ENCODE measurements at regions not wholly inside any gene's neighbourhood (a gene's known extent, or its start where the extent isn't known, plus 50 kb on each side); places are given as distances from the start of the nearest gene placed in this dataset.

DNA sequence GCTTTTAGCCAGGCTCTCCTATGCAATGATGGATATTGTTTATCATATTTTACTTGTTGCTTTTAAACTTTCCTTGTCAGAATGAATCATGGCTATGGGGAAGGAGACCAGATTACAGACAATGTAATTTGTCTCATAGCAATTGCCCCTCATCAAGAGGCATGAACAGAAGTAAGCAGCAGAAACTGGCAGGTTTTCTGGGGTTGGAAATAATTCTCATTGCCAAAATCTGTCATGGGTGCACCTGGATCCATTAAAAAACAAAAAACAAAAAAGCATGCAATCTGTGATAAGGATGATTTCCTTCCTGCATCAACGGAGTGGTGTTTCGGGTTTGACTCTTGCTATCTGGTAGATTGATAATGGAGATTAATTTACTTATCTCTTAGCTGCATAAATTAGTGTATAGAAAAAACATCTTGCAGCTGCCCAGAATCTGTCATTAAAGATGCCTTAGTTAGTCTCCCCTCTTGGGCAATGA is 419.6 kb downstream of the SOX11 start:
- Mint-ChIP-seq H3K36me3 (peaks cover 68% of the 10 kb centered on the region), H3K9me3 (peaks cover 92% of the 10 kb centered on the region), H3K4me1 (no peaks in the 10 kb centered on the region), H3K4me3 (no peak overlapping the region), H3K27ac (no peak overlapping the region), H3K27me3 (ENCODE audit: low read depth) (peaks cover 20% of the 10 kb centered on the region)
- no peak for ATAC-seq
- DNase-seq (ENCODE audit: low spot score): no peak
- ChIA-PET POLR2A (no interaction called here), CTCF (no interaction called here)
- TF ChIP-seq NFE2L1 (CRISPR knock-in tag; IDR thresholded peaks at IDR 0.05): no peak
- no peak for TF ChIP-seq JUN (CRISPR knock-in tag; IDR thresholded peaks at IDR 0.05)
- TF ChIP-seq, protein P1, sequence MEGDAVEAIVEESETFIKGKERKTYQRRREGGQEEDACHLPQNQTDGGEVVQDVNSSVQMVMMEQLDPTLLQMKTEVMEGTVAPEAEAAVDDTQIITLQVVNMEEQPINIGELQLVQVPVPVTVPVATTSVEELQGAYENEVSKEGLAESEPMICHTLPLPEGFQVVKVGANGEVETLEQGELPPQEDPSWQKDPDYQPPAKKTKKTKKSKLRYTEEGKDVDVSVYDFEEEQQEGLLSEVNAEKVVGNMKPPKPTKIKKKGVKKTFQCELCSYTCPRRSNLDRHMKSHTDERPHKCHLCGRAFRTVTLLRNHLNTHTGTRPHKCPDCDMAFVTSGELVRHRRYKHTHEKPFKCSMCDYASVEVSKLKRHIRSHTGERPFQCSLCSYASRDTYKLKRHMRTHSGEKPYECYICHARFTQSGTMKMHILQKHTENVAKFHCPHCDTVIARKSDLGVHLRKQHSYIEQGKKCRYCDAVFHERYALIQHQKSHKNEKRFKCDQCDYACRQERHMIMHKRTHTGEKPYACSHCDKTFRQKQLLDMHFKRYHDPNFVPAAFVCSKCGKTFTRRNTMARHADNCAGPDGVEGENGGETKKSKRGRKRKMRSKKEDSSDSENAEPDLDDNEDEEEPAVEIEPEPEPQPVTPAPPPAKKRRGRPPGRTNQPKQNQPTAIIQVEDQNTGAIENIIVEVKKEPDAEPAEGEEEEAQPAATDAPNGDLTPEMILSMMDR (IDR thresholded peaks at IDR 0.05): no peak
- TF ChIP-seq TCF7 (CRISPR knock-in tag; IDR thresholded peaks at IDR 0.05; ENCODE audit: low read depth): no peak
- TF ChIP-seq ZBTB21 (CRISPR knock-in tag; IDR thresholded peaks at IDR 0.05; ENCODE audit: borderline replicate concordance): no peak
- no peak for TF ChIP-seq GRHL2 (CRISPR knock-in tag; IDR thresholded peaks at IDR 0.05; ENCODE audit: insufficient replicate concordance, severe bottlenecking)
- TF ChIP-seq KAT7 (CRISPR knock-in tag; IDR thresholded peaks at IDR 0.05; ENCODE audit: borderline replicate concordance): no peak
- TF ChIP-seq NR3C1 (CRISPR knock-in tag; conservative IDR thresholded peaks at IDR 0.05; ENCODE audit: low read depth): no peak
- TF ChIP-seq FOXK1 (CRISPR knock-in tag; IDR thresholded peaks at IDR 0.05): no peak
- TF ChIP-seq, protein P2, sequence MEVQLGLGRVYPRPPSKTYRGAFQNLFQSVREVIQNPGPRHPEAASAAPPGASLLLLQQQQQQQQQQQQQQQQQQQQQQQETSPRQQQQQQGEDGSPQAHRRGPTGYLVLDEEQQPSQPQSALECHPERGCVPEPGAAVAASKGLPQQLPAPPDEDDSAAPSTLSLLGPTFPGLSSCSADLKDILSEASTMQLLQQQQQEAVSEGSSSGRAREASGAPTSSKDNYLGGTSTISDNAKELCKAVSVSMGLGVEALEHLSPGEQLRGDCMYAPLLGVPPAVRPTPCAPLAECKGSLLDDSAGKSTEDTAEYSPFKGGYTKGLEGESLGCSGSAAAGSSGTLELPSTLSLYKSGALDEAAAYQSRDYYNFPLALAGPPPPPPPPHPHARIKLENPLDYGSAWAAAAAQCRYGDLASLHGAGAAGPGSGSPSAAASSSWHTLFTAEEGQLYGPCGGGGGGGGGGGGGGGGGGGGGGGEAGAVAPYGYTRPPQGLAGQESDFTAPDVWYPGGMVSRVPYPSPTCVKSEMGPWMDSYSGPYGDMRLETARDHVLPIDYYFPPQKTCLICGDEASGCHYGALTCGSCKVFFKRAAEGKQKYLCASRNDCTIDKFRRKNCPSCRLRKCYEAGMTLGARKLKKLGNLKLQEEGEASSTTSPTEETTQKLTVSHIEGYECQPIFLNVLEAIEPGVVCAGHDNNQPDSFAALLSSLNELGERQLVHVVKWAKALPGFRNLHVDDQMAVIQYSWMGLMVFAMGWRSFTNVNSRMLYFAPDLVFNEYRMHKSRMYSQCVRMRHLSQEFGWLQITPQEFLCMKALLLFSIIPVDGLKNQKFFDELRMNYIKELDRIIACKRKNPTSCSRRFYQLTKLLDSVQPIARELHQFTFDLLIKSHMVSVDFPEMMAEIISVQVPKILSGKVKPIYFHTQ (CRISPR knock-in tag; IDR thresholded peaks at IDR 0.05): no peak

DNA sequence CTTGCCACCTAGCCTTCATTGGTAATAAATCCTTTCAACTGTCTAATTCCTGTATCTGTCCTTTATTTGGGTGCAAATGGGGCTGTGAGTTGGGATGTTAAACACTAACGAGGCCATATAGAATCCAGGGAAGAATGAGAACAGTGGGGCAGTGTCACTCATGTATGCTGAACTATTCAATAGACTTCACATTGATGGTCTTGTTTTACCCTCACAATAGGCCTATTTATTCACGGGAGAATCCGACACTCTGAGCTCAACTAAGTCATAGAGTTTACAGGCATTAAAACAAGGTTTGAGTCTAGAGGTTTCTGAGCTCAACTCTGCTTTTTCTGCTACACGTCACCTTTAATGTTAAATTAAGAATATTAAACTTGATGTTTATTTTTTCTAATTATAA is 421.6 kb downstream of the SOX11 start:
- ChIA-PET CTCF (no interaction called here), POLR2A (no interaction called here)
- H3K36me3 Mint-ChIP-seq: peaks cover 65% of the 10 kb centered on the region
- no peaks in the 10 kb centered on the region for H3K4me1 Mint-ChIP-seq
- peaks cover 17% of the 10 kb centered on the region for H3K27me3 Mint-ChIP-seq (ENCODE audit: low read depth)
- no peak for DNase-seq (ENCODE audit: low spot score)
- ATAC-seq: no peak
- no peak overlapping the region for H3K4me3 Mint-ChIP-seq
- TF ChIP-seq EMX1 (CRISPR knock-in tag; IDR thresholded peaks at IDR 0.05) (no peak), ZNF232 (CRISPR knock-in tag; IDR thresholded peaks at IDR 0.05) (no peak), GRHL2 (CRISPR knock-in tag; IDR thresholded peaks at IDR 0.05; ENCODE audit: insufficient replicate concordance, severe bottlenecking) (no peak), NR2C2 (CRISPR knock-in tag; IDR thresholded peaks at IDR 0.05) (no peak), FOXK1 (CRISPR knock-in tag; IDR thresholded peaks at IDR 0.05) (no peak), GTF2I (CRISPR knock-in tag; conservative IDR thresholded peaks at IDR 0.05) (no peak)
- TF ChIP-seq, protein P3, sequence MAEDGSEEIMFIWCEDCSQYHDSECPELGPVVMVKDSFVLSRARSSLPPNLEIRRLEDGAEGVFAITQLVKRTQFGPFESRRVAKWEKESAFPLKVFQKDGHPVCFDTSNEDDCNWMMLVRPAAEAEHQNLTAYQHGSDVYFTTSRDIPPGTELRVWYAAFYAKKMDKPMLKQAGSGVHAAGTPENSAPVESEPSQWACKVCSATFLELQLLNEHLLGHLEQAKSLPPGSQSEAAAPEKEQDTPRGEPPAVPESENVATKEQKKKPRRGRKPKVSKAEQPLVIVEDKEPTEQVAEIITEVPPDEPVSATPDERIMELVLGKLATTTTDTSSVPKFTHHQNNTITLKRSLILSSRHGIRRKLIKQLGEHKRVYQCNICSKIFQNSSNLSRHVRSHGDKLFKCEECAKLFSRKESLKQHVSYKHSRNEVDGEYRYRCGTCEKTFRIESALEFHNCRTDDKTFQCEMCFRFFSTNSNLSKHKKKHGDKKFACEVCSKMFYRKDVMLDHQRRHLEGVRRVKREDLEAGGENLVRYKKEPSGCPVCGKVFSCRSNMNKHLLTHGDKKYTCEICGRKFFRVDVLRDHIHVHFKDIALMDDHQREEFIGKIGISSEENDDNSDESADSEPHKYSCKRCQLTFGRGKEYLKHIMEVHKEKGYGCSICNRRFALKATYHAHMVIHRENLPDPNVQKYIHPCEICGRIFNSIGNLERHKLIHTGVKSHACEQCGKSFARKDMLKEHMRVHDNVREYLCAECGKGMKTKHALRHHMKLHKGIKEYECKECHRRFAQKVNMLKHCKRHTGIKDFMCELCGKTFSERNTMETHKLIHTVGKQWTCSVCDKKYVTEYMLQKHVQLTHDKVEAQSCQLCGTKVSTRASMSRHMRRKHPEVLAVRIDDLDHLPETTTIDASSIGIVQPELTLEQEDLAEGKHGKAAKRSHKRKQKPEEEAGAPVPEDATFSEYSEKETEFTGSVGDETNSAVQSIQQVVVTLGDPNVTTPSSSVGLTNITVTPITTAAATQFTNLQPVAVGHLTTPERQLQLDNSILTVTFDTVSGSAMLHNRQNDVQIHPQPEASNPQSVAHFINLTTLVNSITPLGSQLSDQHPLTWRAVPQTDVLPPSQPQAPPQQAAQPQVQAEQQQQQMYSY (CRISPR knock-in tag; IDR thresholded peaks at IDR 0.05): no peak
- TF ChIP-seq, protein P4, sequence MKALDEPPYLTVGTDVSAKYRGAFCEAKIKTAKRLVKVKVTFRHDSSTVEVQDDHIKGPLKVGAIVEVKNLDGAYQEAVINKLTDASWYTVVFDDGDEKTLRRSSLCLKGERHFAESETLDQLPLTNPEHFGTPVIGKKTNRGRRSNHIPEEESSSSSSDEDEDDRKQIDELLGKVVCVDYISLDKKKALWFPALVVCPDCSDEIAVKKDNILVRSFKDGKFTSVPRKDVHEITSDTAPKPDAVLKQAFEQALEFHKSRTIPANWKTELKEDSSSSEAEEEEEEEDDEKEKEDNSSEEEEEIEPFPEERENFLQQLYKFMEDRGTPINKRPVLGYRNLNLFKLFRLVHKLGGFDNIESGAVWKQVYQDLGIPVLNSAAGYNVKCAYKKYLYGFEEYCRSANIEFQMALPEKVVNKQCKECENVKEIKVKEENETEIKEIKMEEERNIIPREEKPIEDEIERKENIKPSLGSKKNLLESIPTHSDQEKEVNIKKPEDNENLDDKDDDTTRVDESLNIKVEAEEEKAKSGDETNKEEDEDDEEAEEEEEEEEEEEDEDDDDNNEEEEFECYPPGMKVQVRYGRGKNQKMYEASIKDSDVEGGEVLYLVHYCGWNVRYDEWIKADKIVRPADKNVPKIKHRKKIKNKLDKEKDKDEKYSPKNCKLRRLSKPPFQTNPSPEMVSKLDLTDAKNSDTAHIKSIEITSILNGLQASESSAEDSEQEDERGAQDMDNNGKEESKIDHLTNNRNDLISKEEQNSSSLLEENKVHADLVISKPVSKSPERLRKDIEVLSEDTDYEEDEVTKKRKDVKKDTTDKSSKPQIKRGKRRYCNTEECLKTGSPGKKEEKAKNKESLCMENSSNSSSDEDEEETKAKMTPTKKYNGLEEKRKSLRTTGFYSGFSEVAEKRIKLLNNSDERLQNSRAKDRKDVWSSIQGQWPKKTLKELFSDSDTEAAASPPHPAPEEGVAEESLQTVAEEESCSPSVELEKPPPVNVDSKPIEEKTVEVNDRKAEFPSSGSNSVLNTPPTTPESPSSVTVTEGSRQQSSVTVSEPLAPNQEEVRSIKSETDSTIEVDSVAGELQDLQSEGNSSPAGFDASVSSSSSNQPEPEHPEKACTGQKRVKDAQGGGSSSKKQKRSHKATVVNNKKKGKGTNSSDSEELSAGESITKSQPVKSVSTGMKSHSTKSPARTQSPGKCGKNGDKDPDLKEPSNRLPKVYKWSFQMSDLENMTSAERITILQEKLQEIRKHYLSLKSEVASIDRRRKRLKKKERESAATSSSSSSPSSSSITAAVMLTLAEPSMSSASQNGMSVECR (CRISPR knock-in tag; IDR thresholded peaks at IDR 0.05; ENCODE audit: borderline replicate concordance): no peak
- H3K9me3 Mint-ChIP-seq: peaks cover 89% of the 10 kb centered on the region
- no peak overlapping the region for H3K27ac Mint-ChIP-seq

All from WTC11 (cell line).